ENCODE measurements at regions not wholly inside any gene's neighbourhood (a gene's known extent, or its start where the extent isn't known, plus 50 kb on each side); places are given as distances from the start of the nearest gene placed in this dataset.

DNA sequence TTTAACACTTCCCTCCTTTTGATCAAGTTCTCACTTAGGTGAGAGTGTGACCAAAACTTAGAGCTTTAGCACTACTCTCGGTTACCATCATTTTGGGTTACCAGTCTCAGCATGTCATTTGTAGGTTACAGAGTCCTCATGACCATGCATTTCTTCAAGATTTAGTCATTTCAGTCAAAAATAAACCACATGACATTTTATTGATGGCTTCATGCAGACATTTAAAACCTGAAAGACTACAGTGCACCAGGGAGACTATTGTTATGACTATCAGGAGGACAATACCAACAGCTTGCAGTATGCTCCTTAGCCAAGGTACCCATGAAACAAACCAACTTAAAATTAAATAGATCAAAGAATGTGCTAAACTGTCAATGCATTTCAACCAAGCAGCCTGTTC is 498.1 kb upstream of the FSTL5 start:
- no peak overlapping the region for H3K4me2 ChIP-seq (ENCODE audit: unreplicated experiment)
- H3K27ac ChIP-seq = no peak overlapping the region
- no peak overlapping the region for H3K9ac ChIP-seq
- 16 to 19% methylated on average over 1 of the region's 1 CpG for WGBS, 2 experiments (ENCODE audit: low coverage in 1 of 2, low lambda C conversion rate in 2 of 2, missing lambda C conversion rate in 2 of 2)
- no peaks in the 10 kb centered on the region for H3K4me1 ChIP-seq (ENCODE audit: insufficient read depth)
- no peaks in the 10 kb centered on the region for H3F3A ChIP-seq (ENCODE audit: insufficient read depth)
- no peaks in the 10 kb centered on the region for H4K20me1 ChIP-seq (ENCODE audit: insufficient read depth)
- H3K36me3 ChIP-seq (ENCODE audit: low read depth) = no peaks in the 10 kb centered on the region
- H3K27me3 ChIP-seq (replicated peaks; ENCODE audit: insufficient read depth) = no peaks in the 10 kb centered on the region
- no peaks in the 10 kb centered on the region for H3K79me2 ChIP-seq (ENCODE audit: insufficient read depth)
- DNase-seq = no peak
- no peak overlapping the region for H3K4me3 ChIP-seq
- H3K9me3 ChIP-seq (ENCODE audit: low read depth) = no peaks in the 10 kb centered on the region
- no peak for TF ChIP-seq EZH2 (IDR thresholded peaks at IDR 0.05; ENCODE audit: insufficient read depth, poor library complexity, severe bottlenecking)
- TF ChIP-seq EZH2phosphoT487 (IDR thresholded peaks at IDR 0.05; ENCODE audit: insufficient read depth, low read depth) = no peak
- H3K9me2 ChIP-seq (ENCODE audit: insufficient read depth) = no peaks in the 10 kb centered on the region
- H2AFZ ChIP-seq = no peak overlapping the region
- in situ Hi-C loops (cut with MboI) = no loop called here

DNA sequence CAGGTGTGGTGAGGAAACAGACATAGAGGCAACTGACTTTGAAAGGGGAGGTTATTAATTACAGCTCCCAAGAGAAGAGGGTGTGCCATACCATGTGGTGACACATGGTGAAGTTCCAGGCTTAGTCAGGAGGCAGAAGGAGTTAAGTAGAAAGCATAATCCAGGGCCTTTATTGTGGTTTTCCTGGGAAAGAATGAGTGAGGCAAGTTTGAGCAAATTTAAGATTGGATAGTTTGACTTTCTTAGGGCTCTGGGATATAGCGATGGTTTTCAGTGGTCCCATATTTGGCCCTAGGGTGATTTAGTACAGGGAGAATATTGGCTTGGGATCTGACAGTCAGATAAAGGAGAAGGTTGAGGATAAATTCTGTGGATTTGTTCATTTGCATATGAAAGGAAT is 495.9 kb upstream of the FSTL5 start:
- no peaks in the 10 kb centered on the region for H3K36me3 ChIP-seq (ENCODE audit: low read depth)
- H3K4me1 ChIP-seq (ENCODE audit: insufficient read depth) = no peaks in the 10 kb centered on the region
- in situ Hi-C loops (cut with MboI) = no loop called here
- H4K20me1 ChIP-seq (ENCODE audit: insufficient read depth) = no peaks in the 10 kb centered on the region
- WGBS, 2 experiments (ENCODE audit: low coverage in 1 of 2, low lambda C conversion rate in 2 of 2, missing lambda C conversion rate in 2 of 2) = 63 to 65% methylated on average over 1 of the region's 1 CpG
- no peak for DNase-seq
- no peaks in the 10 kb centered on the region for H3K79me2 ChIP-seq (ENCODE audit: insufficient read depth)
- H3K27me3 ChIP-seq (replicated peaks; ENCODE audit: insufficient read depth) = no peaks in the 10 kb centered on the region
- no peak overlapping the region for H3K9ac ChIP-seq
- H3K9me3 ChIP-seq (ENCODE audit: low read depth) = no peaks in the 10 kb centered on the region
- no peak overlapping the region for H3K27ac ChIP-seq
- TF ChIP-seq EZH2 (IDR thresholded peaks at IDR 0.05; ENCODE audit: insufficient read depth, poor library complexity, severe bottlenecking) (no peak), EZH2phosphoT487 (IDR thresholded peaks at IDR 0.05; ENCODE audit: insufficient read depth, low read depth) (no peak)
- no peak overlapping the region for H3K4me2 ChIP-seq (ENCODE audit: unreplicated experiment)
- H3F3A ChIP-seq (ENCODE audit: insufficient read depth) = no peaks in the 10 kb centered on the region
- H3K4me3 ChIP-seq = no peak overlapping the region
- H3K9me2 ChIP-seq (ENCODE audit: insufficient read depth) = no peaks in the 10 kb centered on the region
- H2AFZ ChIP-seq = no peak overlapping the region

DNA sequence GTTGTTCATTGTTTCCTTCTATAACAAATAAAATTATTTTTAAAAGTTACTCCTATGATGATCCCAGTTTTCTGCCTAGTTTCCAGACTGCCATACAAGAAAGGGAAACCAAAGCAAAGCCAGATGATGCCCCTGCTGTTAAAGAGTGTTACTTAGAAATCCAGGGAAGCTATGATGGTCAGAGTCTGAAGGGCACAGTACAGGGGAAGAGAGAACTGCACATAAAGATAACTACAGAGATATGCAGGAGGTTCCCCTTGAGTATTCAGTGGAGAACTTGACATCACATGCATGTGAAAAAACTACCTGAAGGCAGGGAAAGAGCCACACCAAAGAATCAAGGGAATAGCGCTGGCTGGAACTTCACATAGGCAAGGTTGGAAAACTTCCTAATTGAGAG is 494.2 kb upstream of the FSTL5 start:
- Histone ChIP-seq H3K36me3 (ENCODE audit: low read depth) (no peaks in the 10 kb centered on the region), H3K4me2 (ENCODE audit: unreplicated experiment) (no peak overlapping the region), H2AFZ (no peak overlapping the region), H3K9me3 (ENCODE audit: low read depth) (peaks cover 3% of the 10 kb centered on the region), H3K79me2 (ENCODE audit: insufficient read depth) (no peaks in the 10 kb centered on the region), H3K4me3 (no peak overlapping the region), H3K9me2 (ENCODE audit: insufficient read depth) (no peaks in the 10 kb centered on the region), H3K9ac (no peak overlapping the region), H3K4me1 (ENCODE audit: insufficient read depth) (no peaks in the 10 kb centered on the region), H3K27me3 (replicated peaks; ENCODE audit: insufficient read depth) (no peaks in the 10 kb centered on the region), H3K27ac (no peak overlapping the region), H4K20me1 (ENCODE audit: insufficient read depth) (no peaks in the 10 kb centered on the region), H3F3A (ENCODE audit: insufficient read depth) (no peaks in the 10 kb centered on the region)
- DNase-seq = no peak
- TF ChIP-seq EZH2 (IDR thresholded peaks at IDR 0.05; ENCODE audit: insufficient read depth, poor library complexity, severe bottlenecking) (no peak), EZH2phosphoT487 (IDR thresholded peaks at IDR 0.05; ENCODE audit: insufficient read depth, low read depth) (no peak)
- in situ Hi-C loops (cut with MboI) = no loop called here
- WGBS, 2 experiments (ENCODE audit: low coverage in 1 of 2, low lambda C conversion rate in 2 of 2, missing lambda C conversion rate in 2 of 2) = 73 to 90% methylated on average over 1 of the region's 1 CpG

DNA sequence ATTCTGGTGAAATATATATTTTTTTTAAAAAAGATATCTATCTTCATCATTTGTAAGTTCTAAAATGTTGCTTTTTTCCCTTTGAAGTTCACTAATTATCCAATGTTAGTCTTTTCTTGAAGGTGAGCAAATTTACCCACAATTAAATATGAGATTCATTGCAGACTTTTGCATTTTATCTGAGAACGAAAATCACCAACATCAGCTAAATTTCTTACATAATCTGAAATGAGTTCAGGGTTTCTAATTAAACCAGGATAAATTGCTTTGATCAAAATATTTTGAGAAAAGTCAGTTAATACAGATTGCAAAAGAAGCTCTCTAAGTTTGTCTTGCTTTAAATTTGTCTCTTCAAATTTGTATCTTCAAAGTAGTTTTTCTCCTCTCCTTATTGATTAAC is 486.4 kb upstream of the FSTL5 start:
- H3K4me2 ChIP-seq (ENCODE audit: unreplicated experiment) = no peak overlapping the region
- 4 to 7% methylated on average over 1 of the region's 1 CpG for WGBS, 2 experiments (ENCODE audit: low coverage in 1 of 2, low lambda C conversion rate in 2 of 2, missing lambda C conversion rate in 2 of 2)
- no peaks in the 10 kb centered on the region for H3K27me3 ChIP-seq (replicated peaks; ENCODE audit: insufficient read depth)
- H2AFZ ChIP-seq = no peak overlapping the region
- no peaks in the 10 kb centered on the region for H4K20me1 ChIP-seq (ENCODE audit: insufficient read depth)
- DNase-seq = no peak
- no peaks in the 10 kb centered on the region for H3K36me3 ChIP-seq (ENCODE audit: low read depth)
- H3K9me2 ChIP-seq (ENCODE audit: insufficient read depth) = no peaks in the 10 kb centered on the region
- H3K79me2 ChIP-seq (ENCODE audit: insufficient read depth) = no peaks in the 10 kb centered on the region
- H3K27ac ChIP-seq = no peak overlapping the region
- H3K4me1 ChIP-seq (ENCODE audit: insufficient read depth) = no peaks in the 10 kb centered on the region
- no peaks in the 10 kb centered on the region for H3F3A ChIP-seq (ENCODE audit: insufficient read depth)
- in situ Hi-C loops (cut with MboI) = no loop called here
- TF ChIP-seq EZH2 (IDR thresholded peaks at IDR 0.05; ENCODE audit: insufficient read depth, poor library complexity, severe bottlenecking) (no peak), EZH2phosphoT487 (IDR thresholded peaks at IDR 0.05; ENCODE audit: insufficient read depth, low read depth) (no peak)
- no peak overlapping the region for H3K4me3 ChIP-seq
- peaks cover 3% of the 10 kb centered on the region for H3K9me3 ChIP-seq (ENCODE audit: low read depth)
- H3K9ac ChIP-seq = no peak overlapping the region

DNA sequence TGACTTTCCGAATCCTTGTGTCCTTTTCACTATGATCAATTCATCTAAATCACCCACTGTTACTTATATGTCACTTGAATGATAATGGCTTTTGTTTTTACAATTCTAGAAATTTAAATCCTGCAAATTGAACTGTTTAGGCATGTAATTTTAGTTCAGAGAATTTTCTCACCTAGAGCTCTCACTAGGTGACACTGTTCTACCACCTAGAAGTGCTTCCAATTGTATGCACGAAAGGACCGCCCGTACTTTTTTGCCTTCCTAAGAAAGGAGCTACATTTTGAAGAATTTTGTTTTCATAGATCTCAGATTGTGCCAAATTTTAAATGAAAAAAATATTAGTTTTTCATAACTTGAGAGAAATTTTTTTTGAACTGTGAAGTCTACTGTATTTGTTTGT is 481.6 kb upstream of the FSTL5 start:
- in situ Hi-C loops (cut with MboI) = no loop called here
- 4 to 6% methylated on average over 4 of the region's 4 CpGs for WGBS, 2 experiments (ENCODE audit: low coverage in 1 of 2, low lambda C conversion rate in 2 of 2, missing lambda C conversion rate in 2 of 2)

More for the DNA sequence above, 481.6 kb upstream of the FSTL5 start:
- no peaks in the 10 kb centered on the region for H3K36me3 ChIP-seq (ENCODE audit: low read depth)
- H4K20me1 ChIP-seq (ENCODE audit: insufficient read depth) = no peaks in the 10 kb centered on the region
- H3K9me3 ChIP-seq (ENCODE audit: low read depth) = no peaks in the 10 kb centered on the region
- no peaks in the 10 kb centered on the region for H3K79me2 ChIP-seq (ENCODE audit: insufficient read depth)
- no peak overlapping the region for H3K4me2 ChIP-seq (ENCODE audit: unreplicated experiment)
- H2AFZ ChIP-seq = no peak overlapping the region
- no peak overlapping the region for H3K9ac ChIP-seq
- H3K27ac ChIP-seq = no peak overlapping the region
- H3K27me3 ChIP-seq (replicated peaks; ENCODE audit: insufficient read depth) = no peaks in the 10 kb centered on the region
- no peaks in the 10 kb centered on the region for H3F3A ChIP-seq (ENCODE audit: insufficient read depth)
- DNase-seq = no peak
- H3K4me1 ChIP-seq (ENCODE audit: insufficient read depth) = no peaks in the 10 kb centered on the region
- no peak overlapping the region for H3K4me3 ChIP-seq
- H3K9me2 ChIP-seq (ENCODE audit: insufficient read depth) = no peaks in the 10 kb centered on the region
- no peak for TF ChIP-seq EZH2phosphoT487 (IDR thresholded peaks at IDR 0.05; ENCODE audit: insufficient read depth, low read depth)
- no peak for TF ChIP-seq EZH2 (IDR thresholded peaks at IDR 0.05; ENCODE audit: insufficient read depth, poor library complexity, severe bottlenecking)
